SK-N-MC (cell line): ENCODE measurements at regions not wholly inside any gene's neighbourhood (a gene's known extent, or its start where the extent isn't known, plus 50 kb on each side); places are given as distances from the start of the nearest gene placed in this dataset.
"Not testable (repeated sequence)": the region's sequence is repeated elsewhere in the genome, so short reads cannot be mapped to it uniquely, and the experiment has no call there.

Experiments
- DNase-seq: peaks from one replicate; pipeline ENCODE4 v3.0.0-alpha.2; 2011; ENCODE audit warnings: low read depth, low spot score
- H3K27ac ChIP-seq: fragments of 200-600 bp; sonication (generic); 2 replicates; pipeline ENCODE4 v1.5.1; 2016; ENCODE audit warnings: mixed run types
- H3K36me3 ChIP-seq: fragments of 200-600 bp; sonication (generic); 2 replicates; pipeline ENCODE4 v1.6.1; 2017; ENCODE audit warnings: antibody characterized with exemption, low read length, mixed read lengths; ENCODE audit not compliant: insufficient read depth
- H3K4me3 ChIP-seq: fragments of 200-600 bp; sonication (generic); 2 replicates; pipeline ENCODE4 v1.5.1; 2016
- H3K9ac ChIP-seq: fragments of 200-600 bp; sonication (generic); 2 replicates; pipeline ENCODE4 v1.8.0; 2017; ENCODE audit warnings: mixed run types, mixed read lengths; ENCODE audit not compliant: insufficient read length
- H3K9me3 ChIP-seq: fragments of 200-600 bp; sonication (generic); 2 replicates; pipeline ENCODE4 v1.6.1; 2017; ENCODE audit warnings: low read depth, mild to moderate bottlenecking, antibody characterized with exemption, low read length, moderate library complexity, mixed read lengths
- EZH2 ChIP-seq: fragments of 200-600 bp; sonication (generic); IDR thresholded peaks from one replicate; pipeline ENCODE4 v1.6.1; 2017; ENCODE audit warnings: antibody characterized with exemption
- FOXP2 ChIP-seq: optimal IDR thresholded peaks from 2 replicates; pipeline ENCODE3; 2011; ENCODE audit warnings: mild to moderate bottlenecking, moderate library complexity; ENCODE audit not compliant: insufficient read depth; ENCODE audit errors: extremely low read length, control extremely low read depth
- POLR2AphosphoS5 ChIP-seq: IDR thresholded peaks from 2 replicates; pipeline ENCODE4 v1.6.1; 2012; ENCODE audit warnings: mild to moderate bottlenecking, low read depth, low read length, borderline replicate concordance

- no peaks in the 10 kb centered on the region for H3K9me3 ChIP-seq
- no peak overlapping the region for H3K4me3 ChIP-seq
- TF ChIP-seq EZH2 (no peak), FOXP2 (no peak), POLR2AphosphoS5 (no peak)
- no peaks in the 10 kb centered on the region for H3K36me3 ChIP-seq
- DNase-seq, result no peak
- no peak overlapping the region for H3K27ac ChIP-seq
- no peak overlapping the region for H3K9ac ChIP-seq
These were observed 457.7 kb downstream of the ICE1 start for GRCh38 chr5:5880077-5880763.

GRCh38 chr5:5857396-5857795, 434.9 kb downstream of the ICE1 start:
- no peak overlapping the region for H3K9ac ChIP-seq
- H3K9me3 ChIP-seq, result no peaks in the 10 kb centered on the region
- no peak for DNase-seq
- TF ChIP-seq FOXP2 (no peak), POLR2AphosphoS5 (no peak), EZH2 (no peak)
- H3K27ac ChIP-seq, result no peak overlapping the region
- H3K36me3 ChIP-seq, result no peaks in the 10 kb centered on the region
- no peak overlapping the region for H3K4me3 ChIP-seq

GRCh38 chr5:5854087-5854486, 431.6 kb downstream of the ICE1 start:
- no peak for DNase-seq

GRCh38 chr5:5838493-5838892, 416.0 kb downstream of the ICE1 start:
- TF ChIP-seq FOXP2, result no peak
- no peak for TF ChIP-seq POLR2AphosphoS5
- no peak for TF ChIP-seq EZH2
- no peak overlapping the region for H3K4me3 ChIP-seq
- H3K9ac ChIP-seq, result no peak overlapping the region
- H3K9me3 ChIP-seq, result no peaks in the 10 kb centered on the region
- no peaks in the 10 kb centered on the region for H3K36me3 ChIP-seq
- DNase-seq, result no peak
- no peak overlapping the region for H3K27ac ChIP-seq

More at GRCh38 chr5:5854087-5854486, 431.6 kb downstream of the ICE1 start:
- no peak overlapping the region for H3K27ac ChIP-seq
- TF ChIP-seq EZH2, result no peak
- no peak for TF ChIP-seq POLR2AphosphoS5
- TF ChIP-seq FOXP2, result no peak
- no peaks in the 10 kb centered on the region for H3K9me3 ChIP-seq
- H3K36me3 ChIP-seq, result no peaks in the 10 kb centered on the region
- no peak overlapping the region for H3K4me3 ChIP-seq
- no peak overlapping the region for H3K9ac ChIP-seq

- not testable (repeated sequence) for DNase-seq, H3K27ac ChIP-seq, H3K36me3 ChIP-seq, H3K9ac ChIP-seq, H3K4me3 ChIP-seq, H3K9me3 ChIP-seq
These were observed 409.1 kb downstream of the ICE1 start for GRCh38 chr5:5831622-5832021.

GRCh38 chr5:5828619-5829018, 406.1 kb downstream of the ICE1 start:
- Histone ChIP-seq H3K9me3 (no peaks in the 10 kb centered on the region), H3K4me3 (no peak overlapping the region), H3K36me3 (no peaks in the 10 kb centered on the region), H3K9ac (no peak overlapping the region), H3K27ac (no peak overlapping the region)
- TF ChIP-seq EZH2 (no peak), POLR2AphosphoS5 (no peak), FOXP2 (no peak)
- no peak for DNase-seq

GRCh38 chr5:5826911-5827310, 404.4 kb downstream of the ICE1 start:
- no peaks in the 10 kb centered on the region for H3K9me3 ChIP-seq
- no peak overlapping the region for H3K4me3 ChIP-seq
- H3K36me3 ChIP-seq, result no peaks in the 10 kb centered on the region
- DNase-seq, result no peak
- no peak overlapping the region for H3K9ac ChIP-seq
- TF ChIP-seq EZH2, result no peak
- no peak for TF ChIP-seq FOXP2
- TF ChIP-seq POLR2AphosphoS5, result no peak
- no peak overlapping the region for H3K27ac ChIP-seq

DNA sequence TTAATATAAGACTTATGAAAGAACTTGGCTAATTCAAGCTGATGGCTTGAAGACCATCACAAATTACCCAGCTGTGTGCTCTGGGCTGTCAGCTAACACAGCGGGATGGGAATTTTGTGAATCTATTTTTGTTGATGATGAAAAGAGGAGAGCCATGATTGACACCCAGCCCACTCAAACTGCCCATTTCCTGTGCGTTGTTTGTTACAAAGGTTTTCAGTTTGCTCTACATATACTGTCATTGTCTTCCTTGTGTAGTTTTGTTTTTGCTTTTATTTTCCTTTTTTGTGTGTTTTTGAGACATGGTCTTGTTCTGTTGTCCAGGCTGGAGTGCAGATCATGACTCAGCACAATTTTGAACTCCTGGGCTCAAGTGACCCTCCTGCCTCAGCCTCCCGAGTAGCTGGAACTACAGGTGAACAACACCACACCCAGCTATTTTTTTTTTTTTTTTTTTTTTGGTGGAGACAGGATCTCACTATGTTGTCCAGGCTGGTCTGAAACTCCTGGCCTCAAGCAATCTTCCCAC, 400.3 kb downstream of the ICE1 start:
- Histone ChIP-seq H3K4me3 (no peak overlapping the region), H3K36me3 (no peaks in the 10 kb centered on the region), H3K27ac (no peak overlapping the region), H3K9me3 (no peaks in the 10 kb centered on the region), H3K9ac (no peak overlapping the region)
- no peak for DNase-seq
- no peak for TF ChIP-seq FOXP2
- no peak for TF ChIP-seq EZH2
- no peak for TF ChIP-seq POLR2AphosphoS5

DNA sequence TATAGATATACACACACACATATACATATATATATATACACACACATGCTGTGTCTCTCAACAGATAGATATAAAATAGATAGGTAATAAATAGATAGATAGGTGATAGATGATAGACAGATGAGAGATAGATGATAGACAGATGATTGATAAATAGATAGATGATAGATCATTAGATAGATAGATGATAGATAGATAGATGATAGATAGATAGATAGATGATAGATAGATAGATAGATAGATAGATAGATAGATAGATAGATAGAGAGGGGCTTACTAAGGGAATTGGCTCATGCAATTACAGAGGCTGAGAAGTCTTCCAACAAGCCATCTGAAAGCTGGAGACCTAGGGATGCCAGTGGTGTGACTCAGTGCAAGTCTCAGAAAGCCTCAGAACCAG, 394.5 kb downstream of the ICE1 start:
- H3K9ac ChIP-seq, result no peak overlapping the region
- no peak overlapping the region for H3K27ac ChIP-seq
- H3K36me3 ChIP-seq, result no peaks in the 10 kb centered on the region
- TF ChIP-seq EZH2 (no peak), POLR2AphosphoS5 (no peak), FOXP2 (no peak)
- no peaks in the 10 kb centered on the region for H3K9me3 ChIP-seq
- DNase-seq, result no peak
- no peak overlapping the region for H3K4me3 ChIP-seq
